Esophagus squamous epithelium (tissue), 4 donors: ENCODE measurements at regions not wholly inside any gene's neighbourhood (a gene's known extent, or its start where the extent isn't known, plus 50 kb on each side); places are given as distances from the start of the nearest gene placed in this dataset.

Experiments used
- POLR2A ChIP-seq, 4 donors: fragments of 450-650 bp; IDR thresholded peaks; one replicate each; pipeline ENCODE4 v1.6.1; 2017; ENCODE audit warnings: antibody characterized with exemption in 4 of 4, mild to moderate bottlenecking in 4 of 4, moderate library complexity in 3 of 4
- TF ChIP-seq, protein P1 (sequence below), 6 experiments: fragments of 450-650 bp in 4 of 6; fragments of 200-600 bp in 2 of 6; sonication (generic) in 2 of 6; IDR thresholded peaks; one replicate each; pipeline ENCODE4 v1.5.1; 2016 to 2019; ENCODE audit warnings: antibody characterized with exemption in 6 of 6, mild to moderate bottlenecking in 4 of 6, moderate library complexity in 4 of 6

DNA sequence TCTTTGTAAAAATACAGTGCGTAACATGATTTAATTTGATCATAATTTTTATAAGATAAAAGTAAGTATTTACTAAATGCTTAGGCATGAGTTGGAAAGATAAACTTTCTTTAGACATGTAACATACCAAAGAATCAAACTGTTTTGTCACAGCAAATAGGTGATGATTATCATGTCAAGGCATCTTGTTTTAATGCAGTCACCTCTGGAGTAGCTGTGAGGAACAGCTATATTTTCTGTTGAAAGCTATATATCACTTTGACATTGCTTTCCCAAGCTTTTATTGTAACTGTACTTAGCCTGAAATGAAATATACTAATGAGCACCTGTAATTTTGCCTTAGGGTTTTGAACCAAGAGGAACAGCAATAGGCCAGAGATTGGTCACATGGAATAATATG lies 151.9 kb downstream of the TLR5 start:
- no peak for TF ChIP-seq POLR2A (IDR thresholded peaks at IDR 0.05)
- TF ChIP-seq, protein P1, sequence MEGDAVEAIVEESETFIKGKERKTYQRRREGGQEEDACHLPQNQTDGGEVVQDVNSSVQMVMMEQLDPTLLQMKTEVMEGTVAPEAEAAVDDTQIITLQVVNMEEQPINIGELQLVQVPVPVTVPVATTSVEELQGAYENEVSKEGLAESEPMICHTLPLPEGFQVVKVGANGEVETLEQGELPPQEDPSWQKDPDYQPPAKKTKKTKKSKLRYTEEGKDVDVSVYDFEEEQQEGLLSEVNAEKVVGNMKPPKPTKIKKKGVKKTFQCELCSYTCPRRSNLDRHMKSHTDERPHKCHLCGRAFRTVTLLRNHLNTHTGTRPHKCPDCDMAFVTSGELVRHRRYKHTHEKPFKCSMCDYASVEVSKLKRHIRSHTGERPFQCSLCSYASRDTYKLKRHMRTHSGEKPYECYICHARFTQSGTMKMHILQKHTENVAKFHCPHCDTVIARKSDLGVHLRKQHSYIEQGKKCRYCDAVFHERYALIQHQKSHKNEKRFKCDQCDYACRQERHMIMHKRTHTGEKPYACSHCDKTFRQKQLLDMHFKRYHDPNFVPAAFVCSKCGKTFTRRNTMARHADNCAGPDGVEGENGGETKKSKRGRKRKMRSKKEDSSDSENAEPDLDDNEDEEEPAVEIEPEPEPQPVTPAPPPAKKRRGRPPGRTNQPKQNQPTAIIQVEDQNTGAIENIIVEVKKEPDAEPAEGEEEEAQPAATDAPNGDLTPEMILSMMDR (IDR thresholded peaks at IDR 0.05) = no peak
